HG02943 (cell line): ENCODE measurements at regions not wholly inside any gene's neighbourhood (a gene's known extent, or its start where the extent isn't known, plus 50 kb on each side); places are given as distances from the start of the nearest gene placed in this dataset.
A peak's percentile ranks its signal among the peaks of the same experiment; 100 is the strongest.
"Not testable (repeated sequence)": the region's sequence is repeated elsewhere in the genome, so short reads cannot be mapped to it uniquely, and the experiment has no call there.

ENCODE experiments used
- ATAC-seq: cut with Tn5 transposase; IDR thresholded peaks from one replicate; pipeline ENCODE4 v1.9.1; 2021; ENCODE audit warnings: mild to moderate bottlenecking, low read depth, moderate library complexity; ENCODE audit not compliant: unreplicated experiment

DNA sequence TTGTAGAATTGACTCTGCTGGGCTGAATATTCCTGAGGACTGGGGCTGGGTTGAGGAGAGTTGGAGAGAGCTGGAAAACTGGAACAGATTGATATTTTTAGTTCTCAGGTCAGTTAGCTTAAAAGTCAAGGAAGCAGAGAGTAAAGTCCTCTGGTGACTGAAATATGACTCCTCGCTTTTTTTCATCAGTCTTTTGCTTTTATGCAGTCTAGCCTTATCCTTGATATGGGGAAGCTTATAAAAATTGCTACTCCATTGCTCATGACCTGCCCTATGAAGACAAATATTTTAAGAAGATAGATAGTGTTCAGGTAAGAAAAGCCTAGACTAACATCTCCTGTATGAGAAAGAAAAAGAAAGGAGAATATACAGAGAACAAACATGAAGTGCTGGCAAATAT is 152.7 kb downstream of the C4orf33 start:
- ATAC-seq, result no peak

DNA sequence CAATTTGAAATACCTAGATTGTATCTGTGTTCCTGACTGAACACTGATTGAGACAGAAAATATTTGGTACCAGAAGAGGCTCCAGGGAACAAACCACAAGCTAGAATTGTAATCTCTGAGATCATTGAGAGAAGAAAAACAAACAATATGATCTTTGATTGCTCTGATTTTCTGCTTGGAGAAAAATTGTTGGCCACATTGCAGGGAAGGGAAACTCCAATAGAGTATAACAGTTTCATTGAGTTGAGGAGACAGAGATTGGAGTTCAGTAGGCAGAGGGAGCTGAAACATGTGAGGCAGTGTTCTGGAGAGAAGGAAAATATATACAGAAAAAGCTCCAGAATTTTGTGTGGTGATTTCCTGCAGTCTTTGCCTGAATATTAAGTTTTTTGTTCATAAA is 158.2 kb downstream of the C4orf33 start:
- no peak for ATAC-seq

DNA sequence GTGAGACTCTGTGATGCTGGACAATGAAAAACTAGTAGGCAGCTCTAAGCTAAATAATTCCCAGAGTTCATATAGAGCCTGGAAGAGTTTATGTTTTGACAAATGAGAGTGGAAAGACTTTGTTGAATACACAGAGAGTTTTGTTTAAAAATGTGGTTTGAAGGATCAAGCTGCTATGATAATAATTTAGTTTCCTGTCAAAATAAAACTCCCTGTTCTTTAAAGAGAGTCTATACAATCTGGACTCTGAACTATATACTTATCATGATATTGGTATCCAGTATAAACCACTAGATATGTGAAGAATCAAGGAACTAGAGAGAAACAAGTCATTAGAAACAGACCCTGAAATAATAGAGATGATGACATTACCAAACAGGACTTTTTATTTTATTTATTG is 158.6 kb downstream of the C4orf33 start:
- ATAC-seq, result no peak

DNA sequence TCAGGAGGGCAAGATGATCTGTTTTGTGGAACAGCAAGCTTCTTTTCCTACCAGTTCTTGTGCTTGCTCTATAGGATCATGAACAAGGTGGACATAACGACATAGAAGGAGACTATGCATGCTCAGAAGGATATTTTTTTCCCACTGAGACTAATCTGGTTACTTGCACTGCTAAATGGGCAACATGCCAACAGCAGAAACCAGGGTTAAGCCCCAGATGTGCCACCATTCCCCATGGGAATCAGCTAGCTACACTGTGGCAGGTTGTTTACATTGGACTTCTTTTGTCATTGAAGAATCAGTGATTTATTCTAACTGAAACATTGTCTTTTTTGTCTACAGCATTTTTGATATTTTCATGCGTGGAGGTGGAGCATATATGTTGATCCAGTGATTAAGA is 165.6 kb downstream of the C4orf33 start:
- ATAC-seq, result no peak

DNA sequence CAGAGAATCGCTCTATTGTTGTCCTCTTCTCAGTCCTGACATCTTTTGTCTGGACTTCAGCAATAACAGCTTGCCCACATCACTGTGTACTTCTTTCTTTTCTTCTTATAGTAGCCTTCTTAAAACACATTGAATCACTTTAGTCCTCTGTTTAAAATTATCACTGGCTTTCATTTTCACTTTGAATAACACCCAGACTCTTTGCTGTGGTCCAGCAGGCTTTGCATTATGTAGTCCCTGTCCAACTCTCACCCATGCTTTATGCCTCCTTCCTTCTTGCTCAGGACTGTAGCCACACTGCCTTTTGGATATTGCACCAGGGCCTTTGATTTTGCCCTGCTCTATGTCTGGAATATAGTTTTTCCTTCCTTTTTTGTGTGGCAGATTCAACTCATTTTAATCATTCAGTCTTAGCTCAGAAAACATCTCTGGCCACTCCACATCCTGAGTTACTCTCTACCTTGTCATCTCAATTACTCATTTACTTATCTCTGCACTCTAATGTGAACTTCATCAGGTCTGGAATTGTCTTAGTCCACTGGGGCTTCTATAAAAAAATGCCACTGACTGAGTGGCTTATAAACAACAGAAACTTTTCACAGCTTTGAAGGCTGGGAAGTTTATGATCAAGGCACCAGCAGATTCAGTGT is 168.2 kb downstream of the C4orf33 start:
- peak; percentile 98 for ATAC-seq

DNA sequence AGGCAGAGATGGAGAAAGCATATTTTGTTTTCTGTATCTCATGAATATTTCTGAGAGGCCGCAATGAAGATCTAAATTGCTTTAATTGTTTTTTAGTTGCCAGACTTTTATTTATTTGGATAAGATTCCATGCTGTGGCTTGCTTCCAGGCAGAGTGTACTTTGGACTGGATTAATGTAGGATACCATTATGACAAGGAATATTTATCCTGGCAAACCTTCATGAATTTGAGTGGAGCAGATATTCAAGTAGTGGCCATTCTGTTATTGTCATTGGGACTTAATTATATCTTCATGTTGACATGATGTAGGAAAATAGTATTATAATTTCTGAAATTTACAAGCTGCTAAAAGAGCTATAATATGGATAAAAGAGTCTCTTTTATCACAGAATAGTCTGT is 182.9 kb downstream of the C4orf33 start:
- ATAC-seq, result no peak

DNA sequence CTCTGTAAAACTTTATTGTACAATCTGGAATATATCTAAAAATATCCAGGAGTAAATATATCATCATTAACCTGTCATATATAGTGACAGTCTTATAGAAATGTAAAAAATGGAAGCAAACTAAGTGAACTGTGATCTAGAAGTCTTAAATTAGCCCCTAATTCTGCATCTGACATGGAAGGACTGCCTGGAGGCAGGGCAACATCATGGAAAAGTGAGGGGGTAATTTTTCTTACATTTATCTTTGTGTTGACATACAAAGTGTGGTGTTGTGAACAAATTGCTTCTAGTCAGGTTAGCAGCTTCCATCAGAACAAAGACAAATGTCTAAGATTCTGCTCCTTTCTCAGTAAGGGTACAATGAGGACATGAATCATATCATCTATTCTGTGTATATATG is 186.3 kb downstream of the C4orf33 start:
- ATAC-seq, result no peak

DNA sequence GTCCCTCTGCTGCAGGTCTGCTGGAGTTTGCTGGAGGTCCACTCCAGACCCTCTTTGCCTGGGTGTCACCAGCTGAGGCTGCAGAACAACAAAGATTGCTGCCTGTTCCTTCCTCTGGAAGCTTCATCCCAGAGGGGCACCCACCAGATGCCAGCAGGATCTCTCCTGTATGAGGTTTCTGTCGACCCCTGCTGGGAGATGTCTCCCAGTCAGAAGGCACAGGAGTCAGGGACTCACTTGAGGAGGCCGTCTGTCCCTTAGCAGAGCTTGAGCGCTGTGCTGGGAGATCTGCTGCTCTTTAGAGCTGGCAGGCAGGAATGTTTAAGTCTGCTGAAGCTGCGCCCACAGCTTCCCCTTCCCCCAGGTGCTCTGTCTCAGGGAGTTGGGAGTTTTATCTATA is 196.2 kb downstream of the C4orf33 start:
- ATAC-seq, result not testable (repeated sequence)

DNA sequence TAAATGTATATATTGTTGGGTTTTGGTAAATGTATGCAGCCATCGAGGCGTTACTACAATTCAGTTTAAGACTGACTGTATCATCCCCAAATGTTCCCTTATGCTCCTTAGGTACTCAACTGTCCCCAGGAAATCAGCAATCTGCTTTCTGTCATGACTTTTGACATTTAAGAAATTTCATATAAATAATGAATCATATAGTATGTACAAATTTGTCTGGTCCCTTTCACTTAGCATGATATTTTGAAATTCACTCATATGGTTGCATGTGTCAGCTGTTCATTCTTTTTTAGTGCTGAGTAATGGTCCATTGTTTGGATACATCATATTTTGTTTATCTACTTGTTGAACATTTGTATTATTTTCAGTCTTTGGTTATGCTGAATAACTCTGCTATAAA is 218.8 kb downstream of the C4orf33 start:
- no peak for ATAC-seq

DNA sequence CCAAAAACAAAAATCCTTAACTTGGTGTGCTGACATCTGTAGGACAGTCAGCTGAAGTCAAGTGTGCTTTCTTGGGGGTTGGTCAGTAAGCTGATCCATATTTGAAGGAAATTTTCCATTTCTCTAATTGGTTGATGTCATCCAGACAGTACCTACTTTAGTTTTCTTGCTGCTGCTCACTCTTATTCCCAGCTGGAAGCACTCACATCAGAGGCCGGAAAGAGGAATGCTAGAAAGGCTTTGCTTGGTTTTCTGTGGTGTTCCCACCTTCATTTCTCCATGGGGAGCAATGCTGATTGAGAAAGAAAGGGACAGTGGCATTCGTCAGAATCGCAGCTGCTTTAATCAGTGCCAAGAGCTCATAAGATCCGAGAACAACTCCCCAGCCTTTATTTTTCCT is 227.0 kb downstream of the C4orf33 start:
- no peak for ATAC-seq

DNA sequence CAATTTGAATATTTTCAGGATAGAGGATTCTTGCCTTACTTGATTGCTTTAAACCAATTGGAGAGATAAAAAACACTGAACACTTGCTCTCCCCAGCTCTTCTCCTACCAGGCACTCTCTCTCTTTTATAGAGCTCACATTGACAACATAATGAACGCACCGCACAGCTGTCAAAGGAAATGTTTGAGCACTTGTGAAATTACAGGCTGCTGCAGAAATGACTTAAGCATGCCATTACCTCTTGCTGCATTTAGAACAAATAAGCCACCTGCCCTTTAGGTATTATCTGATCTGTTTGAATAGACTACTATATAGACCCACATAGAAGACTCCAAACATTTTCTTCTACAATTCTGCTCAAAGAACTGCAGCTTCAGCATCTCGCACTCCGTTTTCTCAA is 227.7 kb downstream of the C4orf33 start:
- ATAC-seq, result no peak

DNA sequence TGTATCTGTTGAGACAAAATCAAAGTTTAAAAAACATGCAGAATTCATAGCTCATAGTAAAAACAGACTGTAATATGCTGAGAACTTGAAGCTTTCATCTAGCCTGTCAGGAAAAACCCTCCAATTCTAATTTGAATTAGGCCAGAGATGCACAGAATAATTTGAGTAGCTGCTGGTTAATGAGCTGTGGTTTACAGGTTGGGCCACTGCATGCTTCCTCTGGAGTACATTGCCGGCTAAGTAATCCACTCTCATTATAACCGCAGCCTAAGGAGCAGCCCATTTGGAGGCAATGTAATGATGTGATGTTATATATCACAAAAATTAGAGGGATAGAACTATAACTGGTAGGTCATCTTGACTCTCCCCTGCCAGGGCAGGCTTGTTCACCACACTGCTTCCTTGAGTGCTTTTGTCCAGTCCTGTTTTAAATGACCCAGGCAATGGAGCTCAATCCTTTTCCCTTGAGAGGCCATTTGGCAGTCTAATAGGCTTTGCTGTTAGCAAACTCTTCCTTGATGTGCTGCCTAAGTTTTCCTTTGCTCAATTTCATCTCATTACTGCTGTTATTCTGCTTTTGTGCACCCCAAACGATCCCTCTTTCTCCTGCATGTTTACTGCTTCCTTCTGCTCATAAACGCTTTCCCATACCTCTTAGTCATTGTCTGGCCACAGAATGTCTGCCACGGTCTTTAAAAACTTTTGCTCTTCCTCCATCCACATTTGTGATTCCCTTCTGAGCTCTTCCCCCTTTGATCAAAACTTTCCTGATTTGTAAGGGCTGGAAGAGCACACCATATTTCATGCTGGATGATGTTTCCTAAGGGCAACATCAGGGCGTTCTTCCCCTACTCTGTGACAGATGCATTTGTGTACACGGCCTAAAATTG is 230.9 kb downstream of the C4orf33 start:
- ATAC-seq, result no peak

DNA sequence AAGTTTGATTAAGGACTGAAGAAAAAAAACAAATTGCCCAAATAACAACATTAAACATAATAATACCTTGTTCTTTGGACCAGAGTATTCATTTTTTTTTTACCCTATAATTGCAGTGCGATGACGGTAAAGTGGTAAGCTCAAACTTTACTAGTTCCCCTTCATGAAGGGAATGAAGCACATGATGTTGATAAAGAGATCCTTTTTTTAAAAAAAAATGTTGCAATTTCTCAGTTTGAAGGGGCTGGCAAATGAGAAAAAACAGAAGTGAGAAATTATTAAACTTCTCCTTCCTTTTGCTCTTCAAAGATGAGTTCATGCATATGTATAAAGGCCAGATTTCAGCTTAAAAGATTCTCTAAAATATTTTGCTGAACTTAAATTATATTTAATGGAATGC is 231.7 kb downstream of the C4orf33 start:
- ATAC-seq, result no peak

DNA sequence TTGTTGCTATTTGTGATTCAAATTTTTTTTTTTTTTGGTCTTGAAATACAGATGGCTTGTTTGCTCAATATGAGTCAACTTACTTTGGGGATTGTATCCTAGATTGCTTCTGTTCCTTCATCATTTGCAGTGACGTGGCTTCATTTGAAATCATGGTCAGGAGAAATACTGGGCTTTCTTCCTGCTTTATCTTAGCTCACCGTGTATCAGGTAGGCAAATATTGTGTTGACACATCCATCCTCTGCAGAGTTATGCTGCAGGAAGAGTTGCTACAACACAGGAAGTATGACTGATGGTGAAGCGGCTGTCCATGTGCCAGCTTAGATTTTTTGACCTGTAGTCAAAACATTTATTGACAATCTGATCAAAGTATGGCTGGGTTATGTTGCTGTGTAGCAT is 232.2 kb downstream of the C4orf33 start:
- ATAC-seq, result no peak

DNA sequence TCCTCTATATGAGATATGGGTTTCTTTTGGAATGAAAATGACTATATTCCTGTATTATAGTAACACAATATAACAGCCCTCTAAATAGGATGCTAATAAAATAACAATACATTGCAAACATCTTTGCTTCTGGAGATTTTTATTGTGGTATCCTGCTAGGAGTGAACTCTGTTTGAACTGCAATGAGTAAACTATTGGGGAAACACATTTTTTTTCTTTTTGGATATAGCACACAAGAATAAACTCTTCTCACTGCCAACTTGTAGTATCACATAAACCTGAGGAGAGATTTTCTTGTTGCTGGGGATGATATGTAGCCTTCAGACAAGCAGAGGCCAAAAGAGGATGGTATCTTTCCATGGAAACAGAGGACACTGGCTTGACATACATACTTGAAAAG is 238.2 kb downstream of the C4orf33 start:
- ATAC-seq, result no peak

DNA sequence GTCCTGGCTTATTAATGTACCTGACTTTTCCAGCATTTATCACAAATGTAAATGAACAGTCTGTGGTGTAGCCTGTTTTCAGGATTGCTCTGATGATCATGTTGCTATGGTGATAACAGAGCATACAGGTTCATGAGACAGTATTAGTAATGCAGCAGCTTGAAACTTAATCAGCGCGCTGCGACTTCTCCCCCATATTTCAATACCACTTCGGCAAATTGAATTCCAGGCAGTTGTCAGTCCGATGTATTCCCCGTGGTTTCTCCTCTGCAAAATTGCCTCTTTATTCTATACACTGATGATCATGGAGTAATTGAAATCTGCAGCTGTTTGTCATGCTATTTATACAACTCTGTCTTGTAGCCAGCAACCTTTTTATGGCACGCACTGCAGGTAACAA is 239.3 kb downstream of the C4orf33 start:
- no peak for ATAC-seq

DNA sequence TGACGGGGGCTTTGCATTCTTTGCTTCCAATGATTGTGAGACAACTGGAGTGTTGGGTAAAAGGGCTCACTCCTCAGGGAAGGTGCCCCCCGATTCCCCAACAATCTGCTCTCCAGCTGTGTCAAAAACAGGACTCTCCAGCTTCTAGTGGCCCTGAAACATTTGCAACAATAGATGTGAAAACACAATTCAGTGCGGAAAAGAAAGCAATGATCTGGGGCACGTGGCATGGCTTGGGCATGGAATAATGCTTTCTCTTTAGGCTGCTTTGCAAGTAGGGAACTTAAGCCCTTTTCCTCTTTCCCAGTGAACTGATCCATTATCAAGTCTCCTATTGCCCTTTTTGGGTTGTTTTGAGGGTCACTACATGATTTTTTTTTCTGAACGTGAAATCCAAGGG is 239.9 kb downstream of the C4orf33 start:
- ATAC-seq, result no peak

DNA sequence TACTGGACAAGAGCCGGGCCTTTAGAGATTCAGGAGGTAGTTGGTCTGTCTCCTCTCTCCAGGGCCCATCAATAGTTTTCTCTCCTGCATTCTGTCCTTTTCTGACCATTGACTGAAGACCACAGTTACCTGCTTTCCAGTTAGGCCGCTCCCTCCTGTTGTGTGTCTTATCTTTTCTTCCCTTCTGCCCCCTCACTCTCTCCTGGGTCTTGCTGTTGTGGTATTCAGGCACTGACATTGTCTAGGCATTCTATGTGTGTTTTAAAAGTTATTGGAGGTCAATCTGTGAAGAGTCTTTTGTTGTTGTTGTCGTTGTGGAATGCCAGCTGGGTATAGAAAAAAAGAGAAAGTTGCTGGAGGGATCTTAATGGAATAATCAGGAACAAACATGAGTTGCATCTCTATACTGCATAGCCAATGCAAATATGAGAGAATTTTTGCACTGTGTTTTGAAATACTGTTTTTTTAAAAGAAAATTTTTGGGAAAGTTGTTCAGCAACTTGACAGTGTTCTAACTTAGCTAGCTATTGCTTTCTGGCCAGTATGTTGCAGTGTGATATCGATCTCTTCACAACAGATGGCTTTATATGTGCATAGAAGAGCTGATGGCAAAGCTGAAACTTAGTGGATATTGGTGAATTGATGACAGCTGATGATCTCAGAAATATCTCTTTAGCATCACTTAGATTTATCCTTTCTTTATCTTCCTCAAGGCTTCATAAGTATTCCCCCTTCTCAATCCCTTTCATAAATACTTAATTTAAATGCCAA is 240.7 kb downstream of the C4orf33 start:
- no peak for ATAC-seq

DNA sequence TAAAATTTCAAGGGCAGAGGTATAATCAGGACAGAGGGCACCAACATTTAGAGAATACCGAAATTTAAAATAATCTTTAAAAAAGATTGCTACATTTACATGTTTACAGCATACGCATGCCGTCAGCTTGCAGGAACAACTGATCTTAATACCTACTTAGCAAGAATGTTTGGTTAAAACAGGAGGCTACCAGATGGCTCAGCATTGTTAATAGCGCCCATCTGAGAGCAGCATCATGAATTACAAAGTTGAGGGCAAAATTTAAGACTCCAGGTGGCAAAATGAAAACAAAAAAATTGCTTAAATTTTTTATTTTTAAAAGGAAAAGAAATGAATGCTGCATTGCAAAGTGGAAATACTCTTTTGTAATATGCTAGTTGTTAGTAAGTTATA is 241.3 kb downstream of the C4orf33 start:
- no peak for ATAC-seq

DNA sequence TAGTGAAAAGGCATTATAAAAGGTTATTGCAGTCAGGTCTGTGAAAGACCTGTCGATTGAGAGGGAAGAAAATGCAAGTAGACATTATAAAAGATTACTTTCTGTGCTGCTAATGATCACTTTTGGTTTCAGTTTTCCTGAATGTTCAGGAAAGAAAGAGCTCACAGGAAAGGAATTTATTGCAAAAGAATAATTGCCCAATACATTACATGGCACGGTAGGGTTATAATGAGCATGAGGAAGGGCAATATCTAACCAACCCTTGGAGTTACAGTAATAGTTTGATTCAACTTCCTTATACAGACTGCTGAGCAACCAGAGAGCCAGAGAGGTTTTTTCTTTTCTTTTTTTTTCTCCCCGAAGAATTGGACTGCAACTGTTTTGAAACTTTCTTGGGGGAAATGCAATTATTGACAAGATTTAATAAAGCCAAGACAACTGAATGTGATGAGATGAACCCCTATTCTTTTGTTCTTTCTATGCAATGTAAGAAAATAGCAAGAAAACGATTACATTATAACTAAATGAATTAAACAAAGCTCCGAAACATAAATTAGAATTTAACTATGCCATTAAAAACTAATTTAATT is 247.0 kb downstream of the C4orf33 start:
- no peak for ATAC-seq

DNA sequence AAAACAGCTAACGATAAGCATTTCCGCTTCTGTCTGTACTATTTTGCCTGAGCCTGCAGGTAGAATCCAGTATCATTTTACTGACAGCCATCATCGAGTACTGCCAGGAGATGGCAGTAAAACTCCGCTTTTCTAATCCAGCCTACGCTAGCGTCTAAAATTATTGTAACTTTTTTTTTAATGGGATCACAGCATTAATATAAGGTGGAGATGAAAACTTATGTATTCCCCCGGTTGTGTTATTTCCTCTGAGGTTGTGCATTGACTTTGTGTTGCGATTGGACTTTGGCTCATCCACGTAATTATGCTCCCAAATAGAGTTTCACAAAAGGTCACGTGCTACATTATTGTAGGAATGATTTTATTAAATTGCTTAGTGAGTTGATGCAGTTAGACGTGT is 248.1 kb downstream of the C4orf33 start:
- no peak for ATAC-seq
